A673 (cell line): ENCODE measurements at regions not wholly inside any gene's neighbourhood (a gene's known extent, or its start where the extent isn't known, plus 50 kb on each side); places are given as distances from the start of the nearest gene placed in this dataset.
A peak's percentile ranks its signal among the peaks of the same experiment; 100 is the strongest.

Experiments used
- BruUV-seq: library from RNA; stranded (reverse); fragments of 400-500 nt; replicated peaks from 2 replicates; lab custom pipeline; 2021; lab: Mats Ljungman, UMichigan
- CTCF ChIA-PET: fragments of 300-600 bp; sonication (Branson Sonifier 250); formaldehyde crosslinking; loops from one replicate; lab custom pipeline; 2022; ENCODE audit warnings: antibody characterized with exemption; lab: Charles Lee
- POLR2A ChIA-PET: fragments of 300-600 bp; sonication (Branson Sonifier 250); formaldehyde crosslinking; loops from one replicate; lab custom pipeline; 2022; ENCODE audit warnings: antibody characterized with exemption; ENCODE audit not compliant: low non-redundant PET; lab: Charles Lee
- DNase-seq: peaks from one replicate; pipeline ENCODE4 v3.0.0-alpha.2; 2015; ENCODE audit warnings: low spot score
- H3K27ac ChIP-seq: fragments of 200-600 bp; sonication (generic); 2 replicates; pipeline ENCODE4 v1.5.1; 2016; ENCODE audit warnings: mixed run types, low read depth, mild to moderate bottlenecking, mixed read lengths, antibody characterized with exemption, low read length; ENCODE audit not compliant: poor library complexity, severe bottlenecking
- H3K27me3 ChIP-seq: fragments of 200-600 bp; sonication (generic); replicated peaks from 2 replicates; pipeline ENCODE4 v1.6.1; 2017; ENCODE audit warnings: mixed run types, low read depth, mild to moderate bottlenecking, mixed read lengths, antibody characterized with exemption, low read length; ENCODE audit not compliant: insufficient read depth, poor library complexity
- H3K36me3 ChIP-seq: fragments of 200-600 bp; sonication (generic); 2 replicates; pipeline ENCODE4 v1.6.1; 2016; ENCODE audit warnings: mixed run types, mild to moderate bottlenecking, mixed read lengths, antibody characterized with exemption, low read length; ENCODE audit not compliant: insufficient read depth, poor library complexity, severe bottlenecking
- H3K4me1 ChIP-seq: fragments of 200-600 bp; sonication (generic); 2 replicates; pipeline ENCODE4 v1.6.1; 2017; ENCODE audit warnings: mixed run types, mild to moderate bottlenecking, mixed read lengths, antibody characterized with exemption, low read length; ENCODE audit not compliant: insufficient read depth, poor library complexity, severe bottlenecking
- H3K4me3 ChIP-seq: fragments of 200-600 bp; sonication (generic); 2 replicates; pipeline ENCODE4 v1.5.1; 2016; ENCODE audit warnings: low read depth, mixed run types, mild to moderate bottlenecking, mixed read lengths, low read length; ENCODE audit not compliant: poor library complexity, severe bottlenecking
- H3K9me3 ChIP-seq: fragments of 200-600 bp; sonication (generic); 2 replicates; pipeline ENCODE4 v1.6.1; 2016; ENCODE audit warnings: mixed run types, low read depth, mild to moderate bottlenecking, mixed read lengths, antibody characterized with exemption, low read length; ENCODE audit not compliant: poor library complexity, severe bottlenecking
- CTCF ChIP-seq: fragments of 300-800, 200-600 bp; sonication (generic); conservative IDR thresholded peaks from 2 replicates; pipeline ENCODE4 v1.5.1; 2017; ENCODE audit warnings: low read depth, mild to moderate bottlenecking, antibody characterized with exemption, low read length, moderate library complexity, mixed read lengths
- EZH2 ChIP-seq: fragments of 200-600 bp; sonication (generic); IDR thresholded peaks from 2 replicates; pipeline ENCODE4 v1.6.1; 2017; ENCODE audit warnings: borderline replicate concordance, low read depth, mild to moderate bottlenecking, mixed read lengths, antibody characterized with exemption, low read length; ENCODE audit not compliant: poor library complexity, severe bottlenecking
- intact Hi-C: fragments of 100-400 bp; cut with micrococcal nuclease; formaldehyde crosslinking; loops from one replicate; pipeline ENCODE4 v1.10.0; 2022; ENCODE audit not compliant: unreplicated experiment

DNA sequence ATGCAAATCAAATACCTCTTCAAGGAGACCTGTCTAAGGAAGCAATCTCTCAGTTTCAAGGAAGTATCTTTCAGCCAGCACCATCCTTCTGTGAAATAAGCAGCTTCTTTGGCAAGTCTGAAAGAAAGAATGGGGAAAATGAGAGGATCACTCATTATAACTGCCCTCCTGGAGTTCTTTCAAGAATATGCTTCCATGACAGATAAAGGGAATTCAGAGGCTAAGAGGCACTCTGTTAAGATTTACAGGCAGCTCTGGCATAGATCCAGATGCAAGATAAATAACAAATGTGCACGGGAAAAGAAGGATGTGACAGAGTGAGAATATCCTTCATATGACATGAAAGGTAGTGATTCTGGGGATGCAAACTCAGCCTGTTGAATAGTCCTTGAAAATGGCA is 348.2 kb upstream of the CCNG1 start:
- POLR2A ChIA-PET: no interaction called here
- Histone ChIP-seq H3K36me3 (no peaks in the 10 kb centered on the region), H3K4me1 (peaks cover 5% of the 10 kb centered on the region), H3K9me3 (no peaks in the 10 kb centered on the region), H3K27me3 (no peaks in the 10 kb centered on the region), H3K27ac (no peak overlapping the region), H3K4me3 (no peak overlapping the region)
- CTCF ChIA-PET: no interaction called here
- peak; percentile 51 for DNase-seq
- intact Hi-C loops: no loop called here
- no TSS peak for BruUV-seq
- no peak for TF ChIP-seq CTCF
- no peak for TF ChIP-seq EZH2

DNA sequence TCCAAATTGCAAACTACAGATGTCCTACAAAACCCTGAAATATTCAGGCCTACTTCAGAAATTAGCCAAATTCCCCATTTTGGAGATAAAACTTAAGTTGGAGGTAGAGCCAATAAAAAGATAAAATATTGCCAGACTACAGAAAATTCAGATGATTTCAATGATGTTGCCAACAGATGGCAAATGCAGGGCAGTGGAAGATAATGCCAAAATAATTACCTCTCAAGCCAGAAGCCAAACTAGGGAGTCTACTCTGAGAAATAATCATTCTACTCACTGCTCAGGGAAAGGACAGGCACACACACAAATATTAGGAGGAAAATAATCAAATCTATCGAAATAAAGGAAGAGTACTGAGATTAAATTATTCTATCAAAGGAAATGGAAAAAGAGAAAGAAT is 347.5 kb upstream of the CCNG1 start:
- Histone ChIP-seq H3K27ac (no peak overlapping the region), H3K36me3 (no peaks in the 10 kb centered on the region), H3K4me1 (peaks cover 8% of the 10 kb centered on the region), H3K27me3 (no peaks in the 10 kb centered on the region), H3K4me3 (no peak overlapping the region), H3K9me3 (no peaks in the 10 kb centered on the region)
- BruUV-seq: no TSS peak
- POLR2A ChIA-PET: no interaction called here
- no peak for DNase-seq
- intact Hi-C loops: no loop called here
- TF ChIP-seq CTCF (no peak), EZH2 (no peak)
- CTCF ChIA-PET: no interaction called here

DNA sequence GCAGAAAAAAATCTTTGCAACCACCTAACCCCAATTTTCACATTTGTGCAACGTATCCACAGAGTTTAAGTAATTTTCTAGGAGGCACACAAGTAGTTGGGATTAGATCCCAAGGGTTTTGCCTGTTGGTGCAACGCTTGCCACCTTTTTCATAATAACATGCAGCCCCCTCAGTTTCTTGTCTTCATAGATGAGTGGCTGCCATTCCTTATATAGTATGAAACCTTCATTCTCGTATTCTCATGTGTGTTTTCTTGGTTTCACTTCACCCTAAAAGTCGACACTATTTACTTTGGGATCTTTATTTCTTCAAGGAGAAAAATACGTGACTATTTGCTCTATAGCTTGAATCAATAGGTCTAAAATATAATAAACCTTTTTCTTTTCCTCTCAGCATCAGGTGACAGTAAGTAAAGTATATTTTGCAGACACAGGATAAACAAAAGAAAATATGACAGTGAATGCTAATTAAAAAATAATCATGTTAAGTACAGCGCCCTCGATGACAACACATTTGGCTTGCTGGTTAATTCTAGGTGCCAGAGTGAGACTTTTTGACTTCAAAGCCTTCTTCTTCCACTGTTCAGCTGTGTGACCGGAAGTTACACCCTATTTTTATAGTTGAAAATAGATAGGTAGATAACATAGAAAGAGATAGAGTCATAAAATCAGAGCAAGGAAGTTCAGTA is 342.8 kb upstream of the CCNG1 start:
- DNase-seq: no peak
- CTCF ChIA-PET: no interaction called here
- POLR2A ChIA-PET: no interaction called here
- no TSS peak for BruUV-seq
- TF ChIP-seq EZH2: no peak
- TF ChIP-seq CTCF: no peak
- H3K27ac ChIP-seq: no peak overlapping the region
- no peaks in the 10 kb centered on the region for H3K27me3 ChIP-seq
- H3K9me3 ChIP-seq: no peaks in the 10 kb centered on the region
- peaks cover 23% of the 10 kb centered on the region for H3K4me1 ChIP-seq
- intact Hi-C loops: no loop called here
- no peaks in the 10 kb centered on the region for H3K36me3 ChIP-seq
- H3K4me3 ChIP-seq: no peak overlapping the region
